IPS-18a (cell line): ENCODE measurements at regions not wholly inside any gene's neighbourhood (a gene's known extent, or its start where the extent isn't known, plus 50 kb on each side); places are given as distances from the start of the nearest gene placed in this dataset.
"Not testable (repeated sequence)": the region's sequence is repeated elsewhere in the genome, so short reads cannot be mapped to it uniquely, and the experiment has no call there.

Experiments used
- H3K27ac ChIP-seq: one replicate; pipeline ENCODE4 v1.5.1; 2013; ENCODE audit warnings: low read length
- H3K27me3 ChIP-seq: one replicate; pipeline ENCODE4 v1.6.1; 2013; ENCODE audit warnings: mild to moderate bottlenecking, low read length; ENCODE audit not compliant: control insufficient read depth, insufficient read depth
- H3K36me3 ChIP-seq: one replicate; pipeline ENCODE4 v1.6.1; 2013; ENCODE audit warnings: low read depth, low read length; ENCODE audit not compliant: control insufficient read depth
- H3K4me1 ChIP-seq: one replicate; pipeline ENCODE4 v1.6.1; 2013; ENCODE audit warnings: low read depth, low read length; ENCODE audit not compliant: control insufficient read depth
- H3K4me3 ChIP-seq: one replicate; pipeline ENCODE4 v1.5.1; 2013; ENCODE audit warnings: low read length
- H3K9ac ChIP-seq: one replicate; pipeline ENCODE4 v1.6.1; 2013; ENCODE audit warnings: mild to moderate bottlenecking, low read length, moderate library complexity
- H3K9me3 ChIP-seq: one replicate; pipeline ENCODE4 v1.6.1; 2013; ENCODE audit warnings: low read depth, low read length; ENCODE audit not compliant: control insufficient read depth

DNA sequence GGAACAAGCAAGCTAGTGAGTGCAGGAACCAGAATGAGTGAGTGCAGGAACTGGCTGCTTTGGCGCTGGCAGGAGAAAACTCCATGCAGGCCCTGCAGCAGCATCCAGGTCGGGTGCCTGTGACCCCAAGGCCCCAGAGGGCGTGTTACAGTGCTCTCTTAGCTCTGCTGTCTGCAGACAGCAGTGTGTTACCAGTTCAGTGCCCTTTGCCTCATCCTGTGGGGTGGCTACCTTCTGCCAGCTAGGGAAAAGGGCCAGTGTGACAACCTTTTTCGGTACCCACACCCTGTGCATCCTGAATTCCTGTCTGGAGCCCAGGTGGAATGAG lies 202.3 kb upstream of the SMIM31 start:
- no peak overlapping the region for H3K9ac ChIP-seq
- no peaks in the 10 kb centered on the region for H3K9me3 ChIP-seq
- no peak overlapping the region for H3K27ac ChIP-seq
- no peaks in the 10 kb centered on the region for H3K27me3 ChIP-seq
- no peaks in the 10 kb centered on the region for H3K36me3 ChIP-seq
- no peak overlapping the region for H3K4me3 ChIP-seq
- H3K4me1 ChIP-seq = no peaks in the 10 kb centered on the region

DNA sequence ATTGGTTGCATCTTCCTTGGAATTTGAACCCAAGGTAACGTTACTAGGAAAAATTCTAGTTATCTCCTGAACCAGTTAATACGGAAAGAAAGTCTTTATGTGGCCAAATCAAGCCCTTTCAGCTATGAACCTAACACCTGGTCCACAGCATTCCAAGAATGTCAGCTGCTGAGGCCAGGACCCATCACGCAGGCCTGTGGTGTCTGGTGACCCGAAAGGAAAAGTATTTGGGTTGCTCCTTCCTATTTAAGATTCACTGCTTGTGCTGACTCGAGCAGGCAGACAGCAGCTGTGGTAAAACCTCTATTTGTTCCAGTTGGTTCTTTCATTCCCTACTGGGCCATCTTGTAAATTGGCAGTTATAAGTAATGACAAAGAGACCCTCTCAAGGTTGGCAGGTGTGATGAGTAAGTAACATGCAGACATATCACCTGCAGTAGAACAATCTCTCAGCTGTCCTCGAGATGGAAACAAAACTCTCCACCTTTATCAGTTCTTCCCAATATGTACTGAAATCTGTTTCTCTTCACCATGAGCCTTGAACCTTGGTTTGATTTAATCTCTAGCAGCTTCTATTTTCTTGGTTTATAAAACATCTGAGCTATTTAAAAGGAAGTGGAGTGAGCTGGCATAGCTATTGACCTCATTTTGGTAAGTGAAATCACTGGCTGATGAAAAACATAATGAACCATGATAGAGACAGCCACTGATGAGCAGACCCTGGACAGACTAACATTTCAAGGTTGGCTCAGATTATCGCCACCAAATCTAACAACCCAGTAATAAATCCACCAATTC lies 182.1 kb upstream of the SMIM31 start:
- H3K27ac ChIP-seq = no peak overlapping the region

DNA sequence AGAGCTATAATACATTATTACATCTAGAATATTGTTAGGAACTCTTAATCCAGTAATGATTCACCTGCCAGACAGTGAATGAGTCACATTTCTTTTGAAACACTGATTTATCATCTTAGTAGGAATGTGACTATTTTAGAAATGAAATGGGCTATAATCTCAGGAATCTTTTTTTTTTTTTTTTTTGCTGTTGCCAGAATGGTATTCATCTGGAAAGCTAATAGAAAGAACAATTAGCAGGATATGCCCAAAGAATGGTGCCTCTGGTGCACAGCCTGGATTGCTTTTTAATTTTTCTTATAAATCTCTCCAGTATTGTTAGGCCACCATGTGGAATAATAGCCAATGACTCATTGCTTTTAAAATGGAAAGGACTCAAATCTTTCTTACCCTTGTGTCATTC lies 181.1 kb upstream of the SMIM31 start:
- H3K27me3 ChIP-seq = no peaks in the 10 kb centered on the region
- H3K36me3 ChIP-seq = no peaks in the 10 kb centered on the region
- H3K27ac ChIP-seq = no peak overlapping the region
- H3K9ac ChIP-seq = no peak overlapping the region
- no peaks in the 10 kb centered on the region for H3K9me3 ChIP-seq
- no peaks in the 10 kb centered on the region for H3K4me1 ChIP-seq
- no peak overlapping the region for H3K4me3 ChIP-seq

More for the DNA sequence above, 182.1 kb upstream of the SMIM31 start:
- Histone ChIP-seq H3K27me3 (no peaks in the 10 kb centered on the region), H3K9ac (no peak overlapping the region), H3K9me3 (no peaks in the 10 kb centered on the region), H3K4me3 (no peak overlapping the region), H3K36me3 (no peaks in the 10 kb centered on the region), H3K4me1 (no peaks in the 10 kb centered on the region)

DNA sequence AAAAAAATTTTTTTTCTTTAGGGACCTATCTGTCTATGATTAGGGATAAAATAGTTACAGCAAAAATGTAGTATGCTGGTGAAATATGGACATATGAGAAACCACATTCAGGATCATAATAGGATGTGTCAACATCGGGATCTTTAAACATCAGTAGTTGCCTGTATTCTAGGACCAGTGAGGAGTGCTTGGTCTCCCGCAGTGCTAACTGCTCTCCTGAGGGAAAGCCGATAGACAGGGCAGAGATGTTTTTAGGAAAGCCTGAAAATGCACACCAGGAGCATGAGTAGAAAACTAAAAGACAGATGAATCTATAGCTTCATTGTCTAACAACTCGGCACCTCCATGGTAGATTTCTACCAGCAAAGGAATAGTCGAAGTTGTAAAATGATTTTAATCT lies 178.1 kb upstream of the SMIM31 start:
- H3K27ac ChIP-seq = no peak overlapping the region
- H3K36me3 ChIP-seq = no peaks in the 10 kb centered on the region
- H3K9me3 ChIP-seq = no peaks in the 10 kb centered on the region
- no peaks in the 10 kb centered on the region for H3K4me1 ChIP-seq
- no peak overlapping the region for H3K9ac ChIP-seq
- no peak overlapping the region for H3K4me3 ChIP-seq
- no peaks in the 10 kb centered on the region for H3K27me3 ChIP-seq

DNA sequence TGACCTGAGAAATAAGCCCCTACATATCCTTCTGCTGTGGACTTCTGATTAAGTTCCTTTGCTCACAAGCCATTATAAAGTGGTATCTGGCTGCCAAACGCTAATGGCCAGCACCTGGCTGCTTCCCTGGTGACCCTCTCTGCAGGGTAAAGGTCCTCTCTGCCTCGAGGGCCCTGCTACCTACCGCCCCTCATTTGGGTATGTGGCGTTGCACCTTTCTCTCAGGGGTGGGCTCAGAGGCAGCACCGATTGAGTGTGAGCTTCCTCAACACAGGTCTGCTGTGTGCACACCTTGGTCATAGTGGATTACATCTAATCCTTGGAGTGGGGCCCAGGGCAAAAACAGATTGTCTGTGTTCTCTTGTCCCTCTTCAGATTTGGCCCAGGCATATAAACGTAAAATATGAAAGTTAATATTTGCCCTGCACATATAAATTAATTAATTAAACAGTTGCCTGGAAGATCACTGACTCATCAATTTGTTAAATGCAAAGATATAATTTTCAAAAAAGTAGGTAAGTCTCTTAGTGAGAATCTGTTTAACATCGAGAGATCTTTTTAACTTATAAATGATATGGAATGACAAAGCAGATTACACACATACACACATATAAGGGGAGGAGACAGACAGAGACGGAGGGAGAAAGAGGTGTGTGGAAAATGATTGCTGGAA lies 174.5 kb upstream of the SMIM31 start:
- Histone ChIP-seq H3K27ac (no peak overlapping the region), H3K9me3 (no peaks in the 10 kb centered on the region), H3K4me1 (no peaks in the 10 kb centered on the region), H3K4me3 (no peak overlapping the region), H3K27me3 (no peaks in the 10 kb centered on the region), H3K36me3 (no peaks in the 10 kb centered on the region), H3K9ac (no peak overlapping the region)

DNA sequence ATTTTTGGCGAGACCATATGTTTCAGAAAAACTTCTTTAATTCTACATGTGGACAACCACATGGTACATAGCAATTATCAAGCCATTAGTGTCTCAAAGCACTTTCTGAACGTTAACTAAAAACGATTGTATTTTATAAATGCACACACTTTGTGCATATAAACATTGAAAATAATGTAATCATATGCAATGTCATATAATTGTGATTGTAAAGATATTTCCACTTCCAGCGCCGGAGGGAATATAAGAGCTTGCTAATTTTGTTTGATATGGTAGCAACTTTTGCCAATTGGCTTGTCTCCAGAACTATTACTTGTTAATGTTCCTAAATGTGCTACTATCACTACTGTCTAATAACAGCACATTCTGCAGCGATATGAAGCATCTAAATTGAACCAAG lies 162.3 kb upstream of the SMIM31 start:
- H3K4me3 ChIP-seq = no peak overlapping the region
- H3K9me3 ChIP-seq = no peaks in the 10 kb centered on the region
- no peaks in the 10 kb centered on the region for H3K27me3 ChIP-seq
- H3K4me1 ChIP-seq = no peaks in the 10 kb centered on the region
- H3K36me3 ChIP-seq = no peaks in the 10 kb centered on the region
- H3K9ac ChIP-seq = no peak overlapping the region
- no peak overlapping the region for H3K27ac ChIP-seq

DNA sequence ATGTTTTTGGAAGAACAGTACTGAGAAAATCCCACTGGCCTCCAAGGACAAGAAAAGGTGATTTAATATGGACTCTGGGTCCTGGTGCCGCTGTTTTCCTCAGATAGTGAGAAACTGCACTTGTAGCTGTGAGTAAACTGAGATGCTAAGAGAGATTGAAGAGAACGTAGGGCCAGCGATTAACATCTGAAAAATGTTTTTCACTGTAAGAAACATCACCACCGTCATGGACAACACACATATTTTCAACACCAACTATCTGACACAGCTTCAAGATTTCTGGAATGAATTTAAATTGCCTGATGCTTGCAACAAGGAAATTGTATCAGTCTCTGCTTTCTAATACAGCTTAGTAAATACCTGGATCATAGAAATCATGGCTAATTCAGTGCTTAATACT lies 158.2 kb upstream of the SMIM31 start:
- Histone ChIP-seq H3K27me3 (no peaks in the 10 kb centered on the region), H3K9ac (no peak overlapping the region), H3K9me3 (no peaks in the 10 kb centered on the region), H3K36me3 (no peaks in the 10 kb centered on the region), H3K27ac (no peak overlapping the region), H3K4me1 (no peaks in the 10 kb centered on the region), H3K4me3 (no peak overlapping the region)

DNA sequence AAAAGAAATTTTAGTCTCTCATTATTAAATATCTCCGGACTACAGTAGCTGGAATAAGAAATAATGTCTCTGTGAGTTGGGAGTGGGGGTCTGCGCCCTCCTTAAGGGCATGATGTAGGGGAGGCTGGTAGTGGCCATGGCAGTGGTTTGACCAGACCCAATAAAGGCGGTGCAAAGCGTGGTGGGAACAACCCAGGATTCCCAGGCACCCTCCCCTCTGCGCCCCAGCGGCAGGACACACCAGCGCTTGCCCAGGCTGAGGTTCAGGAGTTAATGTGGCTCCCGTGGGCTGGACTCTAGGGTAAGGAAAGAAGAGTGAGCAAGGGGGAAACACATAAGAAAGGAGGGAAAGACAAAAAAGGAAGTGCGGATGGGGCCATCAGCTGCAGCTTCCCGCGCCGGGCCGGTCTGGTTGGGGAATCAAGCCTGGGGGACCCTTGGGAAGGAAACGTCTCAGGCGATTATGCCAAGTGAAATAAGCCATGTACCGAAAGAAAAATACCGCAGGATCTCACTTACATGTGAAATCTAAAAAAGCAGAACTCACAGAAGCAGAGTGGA lies 157.5 kb upstream of the SMIM31 start:
- H3K27ac ChIP-seq = no peak overlapping the region
- no peak overlapping the region for H3K9ac ChIP-seq
- no peak overlapping the region for H3K4me3 ChIP-seq
- no peaks in the 10 kb centered on the region for H3K36me3 ChIP-seq
- no peaks in the 10 kb centered on the region for H3K27me3 ChIP-seq
- H3K4me1 ChIP-seq = no peaks in the 10 kb centered on the region
- H3K9me3 ChIP-seq = peaks cover under 1% of the 10 kb centered on the region

DNA sequence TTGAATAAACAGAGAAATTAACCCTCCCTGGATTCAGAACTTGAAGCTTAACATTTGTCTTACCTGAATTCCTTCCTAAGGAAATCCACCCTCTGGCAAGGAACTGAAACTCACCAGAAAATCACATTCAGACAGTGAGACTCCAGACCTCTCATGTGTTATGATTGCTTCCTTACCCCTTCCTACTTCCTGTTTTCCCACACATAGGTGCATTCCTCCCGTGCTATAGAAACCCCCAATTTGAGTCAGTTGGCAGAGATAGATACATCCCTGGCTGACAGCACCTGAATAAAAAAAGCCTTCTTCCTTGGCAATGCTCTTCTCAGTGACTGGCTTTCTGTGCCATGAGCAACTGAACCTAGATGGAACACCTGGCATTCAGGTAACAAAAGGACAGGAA lies 157.0 kb upstream of the SMIM31 start:
- Histone ChIP-seq H3K4me3 (no peak overlapping the region), H3K36me3 (no peaks in the 10 kb centered on the region), H3K9me3 (peaks cover 4% of the 10 kb centered on the region), H3K4me1 (no peaks in the 10 kb centered on the region), H3K27ac (no peak overlapping the region), H3K27me3 (no peaks in the 10 kb centered on the region), H3K9ac (no peak overlapping the region)

DNA sequence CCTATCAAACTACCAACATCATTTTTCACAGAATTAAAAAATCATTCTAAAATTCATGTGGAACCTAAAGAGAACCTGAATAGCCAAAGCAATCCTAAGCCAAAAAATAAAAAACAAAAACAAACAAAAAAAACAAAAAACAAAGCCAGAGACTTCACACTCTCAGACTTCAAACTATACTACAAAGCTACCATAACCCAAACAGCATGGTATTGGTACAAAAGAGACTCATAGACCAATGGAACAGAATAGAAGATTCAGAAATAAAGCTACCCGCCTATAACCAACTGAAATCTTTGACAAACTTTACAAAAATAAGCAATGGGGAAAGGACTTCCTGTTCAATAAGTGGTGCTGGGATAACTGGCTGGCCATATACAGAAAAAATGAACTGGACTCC lies 152.3 kb upstream of the SMIM31 start:
- Histone ChIP-seq H3K4me1 (no peaks in the 10 kb centered on the region), H3K36me3 (no peaks in the 10 kb centered on the region), H3K27me3 (no peaks in the 10 kb centered on the region), H3K27ac (no peak overlapping the region), H3K9ac (no peak overlapping the region), H3K9me3 (peaks cover 4% of the 10 kb centered on the region), H3K4me3 (no peak overlapping the region)

DNA sequence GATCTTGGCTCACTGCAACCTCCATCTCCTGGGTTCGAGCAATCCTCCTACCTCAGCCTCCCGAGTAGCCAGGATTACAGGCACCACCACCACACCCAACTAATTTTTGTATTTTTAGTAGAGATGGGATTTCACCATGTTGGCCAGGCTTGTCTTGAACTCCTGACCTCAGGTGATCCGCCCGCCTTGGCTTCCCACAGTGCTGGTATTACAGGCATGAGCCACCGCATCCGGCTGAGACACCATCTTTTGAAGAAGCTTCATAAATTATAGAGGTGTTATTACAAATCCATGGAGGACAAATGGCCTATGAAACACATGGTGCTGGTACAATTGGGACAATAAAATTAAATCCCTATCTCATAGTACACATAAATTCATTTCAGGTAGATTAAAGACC lies 148.1 kb upstream of the SMIM31 start:
- H3K27me3 ChIP-seq, H3K9me3 ChIP-seq, H3K27ac ChIP-seq, H3K4me1 ChIP-seq, H3K4me3 ChIP-seq, H3K9ac ChIP-seq, H3K36me3 ChIP-seq: not testable (repeated sequence)

DNA sequence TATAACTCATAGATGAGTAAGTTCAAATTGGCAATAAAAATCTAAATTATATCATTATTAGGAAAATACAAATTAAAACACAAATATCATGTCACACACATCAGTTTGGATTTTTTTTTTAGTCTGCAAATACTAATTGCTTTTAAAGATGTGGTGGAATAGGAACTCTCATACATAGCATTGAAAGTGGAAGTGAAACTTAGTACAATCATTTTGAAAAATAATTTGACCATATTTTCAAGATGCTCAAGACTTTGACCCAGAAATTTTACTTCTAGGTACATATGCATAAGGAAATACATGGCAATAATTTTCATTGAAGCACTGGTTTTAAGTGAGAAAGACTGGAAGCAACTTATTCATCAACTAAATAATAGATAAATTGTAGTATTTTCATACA lies 147.5 kb upstream of the SMIM31 start:
- peaks cover 3% of the 10 kb centered on the region for H3K9me3 ChIP-seq
- no peak overlapping the region for H3K27ac ChIP-seq
- no peaks in the 10 kb centered on the region for H3K36me3 ChIP-seq
- no peaks in the 10 kb centered on the region for H3K4me1 ChIP-seq
- no peak overlapping the region for H3K4me3 ChIP-seq
- no peak overlapping the region for H3K9ac ChIP-seq
- no peaks in the 10 kb centered on the region for H3K27me3 ChIP-seq
